Body of pancreas (tissue), 4 donors: ENCODE measurements at regions not wholly inside any gene's neighbourhood (a gene's known extent, or its start where the extent isn't known, plus 50 kb on each side); places are given as distances from the start of the nearest gene placed in this dataset.

Experiments used
- POLR2A ChIP-seq, 3 donors: fragments of 450-650 bp; IDR thresholded peaks; one replicate each; pipeline ENCODE4 v1.6.1; 2016; ENCODE audit warnings: antibody characterized with exemption in 3 of 3, mild to moderate bottlenecking in 2 of 3
- TF ChIP-seq, protein P1 (sequence below), 7 experiments: fragments of 450-650 bp in 4 of 7; fragments of 200-600 bp in 3 of 7; sonication (generic) in 3 of 7; IDR thresholded peaks; one replicate each; pipeline ENCODE4 v1.5.1; 2016 to 2019; ENCODE audit warnings: antibody characterized with exemption in 7 of 7

DNA sequence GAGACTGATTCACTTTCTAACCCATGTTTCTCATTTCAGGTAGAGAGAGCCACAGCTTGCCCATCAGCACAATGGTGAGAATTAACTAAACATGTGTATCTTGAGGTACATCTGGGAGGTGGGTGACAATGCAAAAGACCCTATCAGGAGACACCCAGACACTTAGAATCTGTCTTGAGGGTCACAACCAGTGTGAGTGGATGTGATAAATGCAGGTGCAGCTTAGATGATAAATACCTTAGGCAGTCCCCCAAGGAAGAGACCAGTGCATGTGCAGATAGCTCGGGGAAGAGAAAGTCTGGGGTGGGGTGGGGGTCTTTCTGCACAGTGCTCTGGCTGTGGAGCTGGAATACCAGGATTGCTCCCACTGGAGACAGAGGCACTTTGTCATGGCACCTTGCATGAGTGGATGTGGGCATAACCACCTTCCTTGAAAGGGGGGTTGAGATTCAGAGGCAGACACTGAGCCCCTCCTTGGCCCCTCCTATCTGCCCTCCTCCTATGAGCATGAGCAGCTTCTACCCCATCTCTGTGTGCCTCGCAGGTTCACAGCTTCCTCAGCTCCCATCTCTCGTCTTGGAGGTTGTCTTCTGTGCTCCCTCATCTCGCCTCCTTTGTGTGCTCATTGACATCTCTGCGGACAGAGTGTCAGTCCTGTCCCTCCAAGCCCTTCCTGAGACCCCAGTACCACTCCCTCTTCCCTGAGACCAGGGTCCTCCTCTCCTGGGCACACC lies 349.8 kb downstream of the TCERG1L start:
- TF ChIP-seq, protein P1, sequence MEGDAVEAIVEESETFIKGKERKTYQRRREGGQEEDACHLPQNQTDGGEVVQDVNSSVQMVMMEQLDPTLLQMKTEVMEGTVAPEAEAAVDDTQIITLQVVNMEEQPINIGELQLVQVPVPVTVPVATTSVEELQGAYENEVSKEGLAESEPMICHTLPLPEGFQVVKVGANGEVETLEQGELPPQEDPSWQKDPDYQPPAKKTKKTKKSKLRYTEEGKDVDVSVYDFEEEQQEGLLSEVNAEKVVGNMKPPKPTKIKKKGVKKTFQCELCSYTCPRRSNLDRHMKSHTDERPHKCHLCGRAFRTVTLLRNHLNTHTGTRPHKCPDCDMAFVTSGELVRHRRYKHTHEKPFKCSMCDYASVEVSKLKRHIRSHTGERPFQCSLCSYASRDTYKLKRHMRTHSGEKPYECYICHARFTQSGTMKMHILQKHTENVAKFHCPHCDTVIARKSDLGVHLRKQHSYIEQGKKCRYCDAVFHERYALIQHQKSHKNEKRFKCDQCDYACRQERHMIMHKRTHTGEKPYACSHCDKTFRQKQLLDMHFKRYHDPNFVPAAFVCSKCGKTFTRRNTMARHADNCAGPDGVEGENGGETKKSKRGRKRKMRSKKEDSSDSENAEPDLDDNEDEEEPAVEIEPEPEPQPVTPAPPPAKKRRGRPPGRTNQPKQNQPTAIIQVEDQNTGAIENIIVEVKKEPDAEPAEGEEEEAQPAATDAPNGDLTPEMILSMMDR (IDR thresholded peaks at IDR 0.05), result no peak
- TF ChIP-seq POLR2A (IDR thresholded peaks at IDR 0.05), result no peak
